Activated CD4-positive, alpha-beta T cell treated with anti-CD3 and anti-CD28 coated beads for 24 hours (primary cell): ENCODE measurements at regions not wholly inside any gene's neighbourhood (a gene's known extent, or its start where the extent isn't known, plus 50 kb on each side); places are given as distances from the start of the nearest gene placed in this dataset.

Experiments
- DNase-seq, 2 donors: peaks; one replicate each; pipeline ENCODE4 v3.0.0-alpha.2; 2020; ENCODE audit warnings: low read depth in 2 of 2

GRCh38 chr1:53378061-53378460 is 50.2 kb upstream of the LRP8 start:
- DNase-seq = no peak

- DNase-seq = no peak
Measured at GRCh38 chr1:53378932-53379661, 51.2 kb upstream of the LRP8 start.

- no peak for DNase-seq
Measured at GRCh38 chr1:53379662-53380002, 51.8 kb upstream of the LRP8 start.

- DNase-seq = no peak
Measured at GRCh38 chr1:53380296-53380695, 52.4 kb upstream of the LRP8 start.

GRCh38 chr1:53381790-53382401 is 54.0 kb upstream of the LRP8 start:
- no peak for DNase-seq

- no peak for DNase-seq
Measured at GRCh38 chr1:53383136-53383870, 55.4 kb upstream of the LRP8 start.

- no peak for DNase-seq
Measured at GRCh38 chr1:53384796-53385195, 56.9 kb upstream of the LRP8 start.

DNA sequence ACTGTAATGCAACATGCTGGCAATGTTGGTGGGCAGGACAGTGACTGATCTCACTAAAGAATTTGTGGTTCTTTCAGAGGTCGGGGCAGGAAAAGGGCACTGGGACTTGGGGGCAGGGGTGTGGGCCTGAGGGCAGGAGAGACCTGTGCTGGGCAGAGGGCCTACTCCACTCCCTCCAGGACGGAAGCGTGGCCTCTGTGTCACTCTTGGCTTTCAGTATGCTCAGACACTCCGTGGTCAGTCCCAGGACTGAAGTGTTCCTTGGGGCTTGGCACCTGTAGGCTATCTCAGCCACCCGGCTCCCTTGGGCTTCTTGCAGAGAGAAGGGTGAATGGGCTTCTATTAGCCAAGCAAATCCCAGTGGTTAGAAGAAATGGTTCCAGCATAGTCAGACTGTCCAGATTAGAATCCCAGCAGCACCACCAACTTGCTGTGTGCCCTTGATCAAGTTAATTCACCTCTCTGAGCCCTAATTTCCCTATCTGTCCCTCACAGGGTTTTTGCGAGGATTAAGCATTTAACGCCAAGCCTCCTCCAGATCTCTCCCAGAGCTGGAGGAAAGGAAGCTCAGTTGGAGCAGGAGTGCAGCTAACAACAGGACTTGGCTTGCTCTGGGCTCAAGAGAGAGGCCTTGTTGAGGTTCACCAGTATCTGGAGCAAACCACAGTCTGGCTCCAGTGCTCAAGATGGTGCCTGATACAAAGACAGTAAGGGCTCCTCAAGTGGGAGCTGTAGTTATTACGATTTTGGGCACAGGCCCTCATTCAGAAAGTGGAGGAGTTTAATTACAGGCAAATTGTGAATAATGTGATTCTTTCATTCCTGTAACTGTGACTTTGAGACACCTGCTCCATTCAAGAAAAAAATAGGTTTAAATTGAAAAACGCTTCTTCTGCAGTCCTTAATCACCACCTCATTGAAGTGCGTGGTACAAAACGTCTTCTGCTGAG is 57.7 kb upstream of the LRP8 start:
- no peak for DNase-seq

DNA sequence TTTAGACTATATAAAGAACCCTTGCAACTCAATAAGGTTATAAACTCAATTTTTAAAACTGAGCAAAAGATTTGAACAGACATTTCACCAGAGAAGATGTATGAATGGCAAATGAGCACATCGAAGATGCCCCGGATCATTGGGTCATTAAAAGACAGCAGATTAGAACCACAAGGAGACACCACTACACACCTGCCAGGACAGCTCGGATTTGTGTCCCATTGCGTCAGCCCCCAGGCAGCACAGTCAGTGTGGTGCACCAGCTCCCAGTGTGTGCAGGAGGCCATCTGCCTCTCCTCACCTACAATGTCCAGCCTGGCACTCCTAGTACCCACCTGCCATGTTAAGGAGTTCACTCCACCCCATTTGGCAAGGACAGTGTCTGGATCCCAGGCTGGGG is 61.1 kb upstream of the LRP8 start:
- no peak for DNase-seq

DNA sequence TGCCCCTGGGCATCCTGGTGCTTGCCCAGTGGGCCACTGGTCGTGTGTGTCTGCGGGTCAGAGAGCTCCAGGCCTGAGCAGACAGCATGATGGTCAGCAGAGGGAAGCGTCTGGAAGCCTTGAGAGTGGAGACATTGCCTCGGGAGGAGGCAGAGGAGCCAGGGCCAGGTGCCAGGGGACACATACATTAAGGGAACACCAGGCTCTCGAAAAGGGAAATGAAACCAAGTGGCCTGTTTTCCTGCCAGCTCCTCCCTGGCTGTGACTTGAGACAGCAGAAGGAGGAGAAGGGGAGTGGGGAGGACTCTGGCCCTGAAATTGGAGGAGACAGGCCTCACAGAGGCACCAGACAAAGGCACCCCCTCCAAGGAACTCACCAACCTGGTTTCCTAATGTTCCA is 62.4 kb upstream of the LRP8 start:
- no peak for DNase-seq

DNA sequence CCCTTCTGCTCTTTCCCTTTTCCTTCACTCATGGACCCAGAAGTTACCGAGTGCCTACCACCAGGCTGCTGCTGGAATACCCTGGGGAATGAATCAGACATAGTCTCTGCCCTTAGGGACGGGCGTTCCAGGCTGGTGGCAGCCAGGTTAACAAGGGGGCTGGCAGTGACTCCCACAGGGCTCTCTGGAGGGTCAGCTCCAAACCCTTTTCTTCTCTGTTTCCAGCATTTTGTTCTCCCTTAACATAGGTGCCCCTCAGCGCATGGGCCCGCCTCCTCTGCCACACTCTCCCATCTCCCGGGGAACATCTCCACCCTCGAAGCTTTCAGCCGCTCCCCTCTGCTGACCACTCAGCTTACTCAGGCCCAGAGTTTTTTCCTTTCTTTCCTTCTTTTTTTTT is 62.9 kb upstream of the LRP8 start:
- DNase-seq = no peak

DNA sequence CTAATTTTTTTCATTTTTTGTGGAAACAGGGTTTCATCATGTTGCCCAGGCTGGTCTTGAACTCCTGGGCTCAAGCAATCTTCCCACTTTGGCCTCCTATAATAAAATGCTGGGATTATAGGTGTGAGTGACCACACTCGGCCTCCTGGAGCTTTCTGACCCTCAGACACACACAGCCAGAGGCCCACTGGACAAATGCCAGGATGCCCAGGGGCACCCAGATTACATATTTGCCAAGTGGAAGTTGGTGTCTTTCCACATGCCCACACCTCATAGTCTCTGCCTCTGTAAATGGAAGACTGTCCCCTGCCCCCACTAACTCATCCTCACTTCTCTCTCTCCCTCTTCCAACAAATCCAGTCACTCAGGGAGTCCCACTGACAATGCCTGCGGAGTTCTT is 63.4 kb upstream of the LRP8 start:
- no peak for DNase-seq

DNA sequence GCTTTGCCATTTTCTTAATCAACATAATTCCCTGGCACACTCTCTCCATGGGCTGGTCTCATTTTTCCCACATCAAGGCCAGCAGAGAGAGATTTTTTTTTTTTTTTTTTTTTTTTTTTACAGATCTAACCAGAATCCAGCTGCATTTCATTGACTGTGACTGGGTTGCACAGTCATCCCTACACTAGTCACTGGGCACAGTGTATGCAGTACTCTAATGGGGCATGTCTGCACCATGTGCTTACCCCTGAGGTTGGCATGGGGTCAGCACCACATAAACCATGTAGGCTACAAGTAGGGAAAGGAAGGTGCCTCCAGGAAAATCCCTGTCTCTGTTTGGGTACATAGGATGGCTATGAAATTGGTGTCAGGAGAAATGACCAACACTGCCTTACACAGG is 64.1 kb upstream of the LRP8 start:
- no peak for DNase-seq

- no peak for DNase-seq
Measured at GRCh38 chr1:53392460-53392859, 64.6 kb upstream of the LRP8 start.

DNA sequence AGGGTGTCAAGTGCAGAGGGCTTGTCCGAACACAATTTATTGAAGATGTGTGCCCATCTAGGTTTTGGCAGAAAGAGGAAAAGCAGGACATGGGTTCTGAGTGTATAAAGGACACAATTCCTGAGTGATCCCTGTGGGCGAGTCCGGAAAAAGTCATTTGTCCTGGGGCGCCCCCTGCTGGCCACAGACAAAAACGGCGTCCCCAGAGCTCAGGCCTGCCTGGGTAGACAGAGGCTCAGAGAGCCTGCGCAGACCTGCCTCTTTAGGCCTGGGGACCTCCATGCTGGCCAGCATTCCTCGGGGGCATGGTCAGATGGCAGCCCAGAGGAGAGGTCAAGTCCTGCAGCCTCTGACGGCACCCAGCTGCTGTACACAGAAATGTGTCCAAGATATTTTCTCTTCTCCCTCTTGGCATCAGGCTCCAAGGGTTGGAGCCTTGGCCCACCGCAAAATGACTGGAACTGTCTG is 65.5 kb upstream of the LRP8 start:
- peak; percentile 69 to 77 for DNase-seq

- DNase-seq = no peak
Measured at GRCh38 chr1:53394306-53394705, 64.9 kb upstream of the DMRTB1 start.

GRCh38 chr1:53395671-53396215 is 63.5 kb upstream of the DMRTB1 start:
- no peak for DNase-seq

DNA sequence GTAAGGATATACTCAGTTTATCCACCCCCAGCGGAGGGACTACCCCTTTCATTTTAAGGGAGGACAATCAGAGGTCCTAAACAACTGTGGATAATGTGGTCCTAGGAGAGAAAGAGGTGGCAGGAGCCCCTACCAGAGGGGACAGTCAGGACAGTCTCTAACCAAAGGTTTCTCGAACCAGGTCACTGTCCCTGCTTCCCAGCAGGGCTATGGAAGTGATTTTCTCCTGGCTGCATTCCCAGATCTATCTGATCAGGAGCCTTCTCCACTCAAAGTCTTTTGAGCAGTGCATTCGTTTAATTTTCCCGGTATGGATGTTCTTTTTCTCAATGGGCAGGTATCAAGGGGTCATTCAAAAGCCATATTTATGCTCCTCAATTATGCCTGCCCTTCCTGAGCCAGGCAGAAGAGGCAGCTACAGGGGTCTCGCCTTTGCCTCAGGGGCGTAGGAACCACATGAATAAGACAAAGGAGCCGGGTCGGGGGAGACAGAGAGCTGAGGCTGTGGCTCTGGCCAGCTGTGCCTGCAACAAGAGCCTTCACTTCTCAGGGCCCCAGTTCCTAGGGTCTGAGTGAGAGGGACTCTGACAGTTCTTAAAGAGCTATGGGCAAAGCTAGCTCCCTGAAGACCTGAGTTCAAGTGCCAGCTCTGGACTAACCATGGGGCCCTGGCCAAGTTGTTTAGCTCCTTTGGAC is 62.5 kb upstream of the DMRTB1 start:
- DNase-seq = no peak

- no peak for DNase-seq
Measured at GRCh38 chr1:53398091-53398490, 61.1 kb upstream of the DMRTB1 start.

DNA sequence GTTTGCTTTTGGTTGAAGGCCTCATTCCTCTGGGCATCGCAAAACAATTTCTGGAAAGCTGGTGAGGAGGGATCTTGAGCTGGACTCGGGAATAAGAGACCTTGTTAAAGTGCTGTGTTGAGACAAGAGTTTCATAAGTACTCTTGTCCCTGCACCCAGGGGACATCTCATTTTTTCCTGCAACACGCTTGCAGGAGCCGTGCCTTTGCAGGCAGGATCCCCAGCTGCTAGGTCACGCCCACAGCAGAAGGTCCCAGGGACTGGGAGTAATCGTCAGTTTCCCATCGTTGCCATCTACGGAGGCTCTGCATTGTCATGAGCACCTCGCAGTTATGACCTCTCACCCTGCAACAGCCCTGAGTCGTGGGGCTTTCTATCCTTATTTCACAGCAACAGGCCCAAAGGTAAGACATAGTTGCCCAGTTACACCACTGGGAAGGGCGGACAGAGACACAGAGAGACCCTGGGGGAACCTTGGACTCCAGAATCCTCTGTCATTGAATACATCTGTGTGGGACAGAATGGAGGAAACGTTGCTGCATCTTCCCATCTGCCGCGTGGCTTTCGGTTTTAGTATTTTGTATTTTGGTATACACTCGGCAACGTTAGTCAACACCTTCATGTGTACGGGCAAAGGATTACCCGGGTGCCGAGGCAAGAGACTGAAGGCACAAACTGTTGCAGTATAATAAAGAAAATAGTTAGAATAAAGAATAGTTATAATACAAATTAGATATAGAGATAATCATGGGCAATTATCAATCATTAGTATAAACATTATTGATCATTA is 60.4 kb upstream of the DMRTB1 start:
- no peak for DNase-seq
